ENCODE measurements at regions not wholly inside any gene's neighbourhood (a gene's known extent, or its start where the extent isn't known, plus 50 kb on each side); places are given as distances from the start of the nearest gene placed in this dataset.

DNA sequence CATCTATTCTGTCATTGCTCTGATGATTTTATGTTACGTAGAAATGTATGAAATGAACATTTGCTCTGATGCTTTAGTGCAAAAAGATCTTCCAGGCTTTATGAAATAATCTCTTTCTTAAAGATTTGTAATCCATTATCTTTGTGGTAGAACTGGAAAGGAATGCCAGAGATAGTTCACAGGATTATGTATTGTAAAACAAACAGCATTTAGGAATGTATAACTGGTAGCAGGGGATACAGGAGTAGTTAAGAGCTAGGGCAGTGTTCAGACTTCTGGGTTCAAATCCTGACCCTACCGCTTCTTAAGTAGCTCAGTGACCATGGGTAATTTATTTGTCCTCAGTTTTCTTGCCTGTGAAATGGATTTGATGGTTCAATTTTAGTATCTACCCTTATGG is 429.8 kb upstream of the TPM1 start:
- ChIA-PET POLR2A (no interaction called here), CTCF (ENCODE audit: unreplicated experiment) (no interaction called here)
- no TSS peak for BruUV-seq (replicated peaks)
- Histone ChIP-seq H3K4me3 (ENCODE audit: low read depth, low read length, poor library complexity, severe bottlenecking) (no peak overlapping the region), H3K79me2 (ENCODE audit: insufficient read depth, low read depth, low read length) (no peaks in the 10 kb centered on the region), H3K36me3 (ENCODE audit: insufficient read depth, low read length) (no peaks in the 10 kb centered on the region), H4K20me1 (ENCODE audit: insufficient read depth, low read length) (no peaks in the 10 kb centered on the region), H3K27ac (ENCODE audit: low read depth, low read length, poor library complexity, severe bottlenecking) (no peak overlapping the region), H2AFZ (ENCODE audit: low read length) (no peak overlapping the region), H3K4me1 (ENCODE audit: insufficient read depth, low read length, poor library complexity, severe bottlenecking) (no peaks in the 10 kb centered on the region), H3K9me3 (ENCODE audit: low read length) (no peaks in the 10 kb centered on the region), H3K4me2 (ENCODE audit: low read length) (no peak overlapping the region), H3K9me2 (ENCODE audit: insufficient read depth, low read length) (no peaks in the 10 kb centered on the region)
- intact Hi-C loops (cut with micrococcal nuclease; ENCODE audit: unreplicated experiment): no loop called here
- TF ChIP-seq, protein P1, sequence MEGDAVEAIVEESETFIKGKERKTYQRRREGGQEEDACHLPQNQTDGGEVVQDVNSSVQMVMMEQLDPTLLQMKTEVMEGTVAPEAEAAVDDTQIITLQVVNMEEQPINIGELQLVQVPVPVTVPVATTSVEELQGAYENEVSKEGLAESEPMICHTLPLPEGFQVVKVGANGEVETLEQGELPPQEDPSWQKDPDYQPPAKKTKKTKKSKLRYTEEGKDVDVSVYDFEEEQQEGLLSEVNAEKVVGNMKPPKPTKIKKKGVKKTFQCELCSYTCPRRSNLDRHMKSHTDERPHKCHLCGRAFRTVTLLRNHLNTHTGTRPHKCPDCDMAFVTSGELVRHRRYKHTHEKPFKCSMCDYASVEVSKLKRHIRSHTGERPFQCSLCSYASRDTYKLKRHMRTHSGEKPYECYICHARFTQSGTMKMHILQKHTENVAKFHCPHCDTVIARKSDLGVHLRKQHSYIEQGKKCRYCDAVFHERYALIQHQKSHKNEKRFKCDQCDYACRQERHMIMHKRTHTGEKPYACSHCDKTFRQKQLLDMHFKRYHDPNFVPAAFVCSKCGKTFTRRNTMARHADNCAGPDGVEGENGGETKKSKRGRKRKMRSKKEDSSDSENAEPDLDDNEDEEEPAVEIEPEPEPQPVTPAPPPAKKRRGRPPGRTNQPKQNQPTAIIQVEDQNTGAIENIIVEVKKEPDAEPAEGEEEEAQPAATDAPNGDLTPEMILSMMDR (conservative IDR thresholded peaks at IDR 0.05; ENCODE audit: low read length): no peak
- no peak for TF ChIP-seq EZH2phosphoT487 (IDR thresholded peaks at IDR 0.05; ENCODE audit: borderline replicate concordance, low read depth, low read length)
- no peak for DNase-seq (ENCODE audit: low spot score)

DNA sequence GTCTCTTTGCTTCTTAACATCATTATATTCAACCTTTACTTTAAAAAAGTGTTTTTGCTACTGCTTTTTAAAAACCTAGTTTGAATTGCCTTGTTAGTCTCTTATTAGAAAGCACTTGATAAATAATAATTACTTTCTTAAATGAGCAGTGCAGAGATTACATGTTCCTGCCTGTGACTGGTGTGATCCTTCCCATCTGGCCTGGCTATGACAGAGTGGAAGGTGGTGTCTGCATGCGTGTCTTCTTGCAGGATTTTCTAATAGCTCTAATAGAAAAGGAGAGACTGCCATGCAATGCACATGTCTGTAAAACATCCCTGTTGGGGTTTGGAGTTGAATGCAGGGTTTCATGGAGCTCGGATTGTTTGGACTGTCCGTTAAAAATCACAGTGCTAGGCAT is 425.8 kb upstream of the TPM1 start:
- Histone ChIP-seq H3K9me2 (ENCODE audit: insufficient read depth, low read length) (no peaks in the 10 kb centered on the region), H3K27ac (ENCODE audit: low read depth, low read length, poor library complexity, severe bottlenecking) (no peak overlapping the region), H3K36me3 (ENCODE audit: insufficient read depth, low read length) (no peaks in the 10 kb centered on the region), H3K4me3 (ENCODE audit: low read depth, low read length, poor library complexity, severe bottlenecking) (no peak overlapping the region), H4K20me1 (ENCODE audit: insufficient read depth, low read length) (no peaks in the 10 kb centered on the region), H3K4me2 (ENCODE audit: low read length) (no peak overlapping the region), H3K4me1 (ENCODE audit: insufficient read depth, low read length, poor library complexity, severe bottlenecking) (no peaks in the 10 kb centered on the region), H3K79me2 (ENCODE audit: insufficient read depth, low read depth, low read length) (no peaks in the 10 kb centered on the region), H2AFZ (ENCODE audit: low read length) (no peak overlapping the region), H3K9me3 (ENCODE audit: low read length) (no peaks in the 10 kb centered on the region)
- intact Hi-C loops (cut with micrococcal nuclease; ENCODE audit: unreplicated experiment): no loop called here
- DNase-seq (ENCODE audit: low spot score): no peak
- BruUV-seq (replicated peaks): no TSS peak
- ChIA-PET POLR2A (no interaction called here), CTCF (ENCODE audit: unreplicated experiment) (no interaction called here)
- TF ChIP-seq, protein P1 (conservative IDR thresholded peaks at IDR 0.05; ENCODE audit: low read length): no peak
- no peak for TF ChIP-seq EZH2phosphoT487 (IDR thresholded peaks at IDR 0.05; ENCODE audit: borderline replicate concordance, low read depth, low read length)

DNA sequence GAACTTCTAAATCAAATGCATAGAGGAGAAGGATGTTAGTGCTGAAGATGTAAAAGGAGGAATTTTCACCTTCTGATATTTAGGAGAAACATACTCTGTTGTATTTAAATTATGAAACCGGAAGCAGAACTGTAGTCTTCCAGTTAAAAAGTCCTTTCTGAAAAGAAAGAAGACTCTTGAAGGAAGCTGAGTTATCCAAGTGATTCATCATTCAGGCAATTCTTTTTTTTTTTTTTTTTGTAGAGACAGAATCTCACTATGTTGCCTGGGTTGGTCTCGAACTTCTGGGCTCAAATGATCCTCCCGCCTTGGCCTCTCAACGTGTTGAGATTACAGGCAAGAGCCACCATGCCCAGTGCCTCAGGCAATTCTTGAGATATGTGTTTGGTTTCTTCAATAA is 424.8 kb upstream of the TPM1 start:
- no peak overlapping the region for H3K4me2 ChIP-seq (ENCODE audit: low read length)
- no peaks in the 10 kb centered on the region for H3K79me2 ChIP-seq (ENCODE audit: insufficient read depth, low read depth, low read length)
- H3K9me2 ChIP-seq (ENCODE audit: insufficient read depth, low read length): no peaks in the 10 kb centered on the region
- CTCF ChIA-PET (ENCODE audit: unreplicated experiment): no interaction called here
- H4K20me1 ChIP-seq (ENCODE audit: insufficient read depth, low read length): no peaks in the 10 kb centered on the region
- no peak overlapping the region for H3K4me3 ChIP-seq (ENCODE audit: low read depth, low read length, poor library complexity, severe bottlenecking)
- TF ChIP-seq EZH2phosphoT487 (IDR thresholded peaks at IDR 0.05; ENCODE audit: borderline replicate concordance, low read depth, low read length): no peak
- TF ChIP-seq, protein P1 (conservative IDR thresholded peaks at IDR 0.05; ENCODE audit: low read length): no peak
- no peaks in the 10 kb centered on the region for H3K9me3 ChIP-seq (ENCODE audit: low read length)
- H2AFZ ChIP-seq (ENCODE audit: low read length): no peak overlapping the region
- intact Hi-C loops (cut with micrococcal nuclease; ENCODE audit: unreplicated experiment): no loop called here
- H3K36me3 ChIP-seq (ENCODE audit: insufficient read depth, low read length): no peaks in the 10 kb centered on the region
- no peak overlapping the region for H3K27ac ChIP-seq (ENCODE audit: low read depth, low read length, poor library complexity, severe bottlenecking)
- no peak for DNase-seq (ENCODE audit: low spot score)
- no TSS peak for BruUV-seq (replicated peaks)
- POLR2A ChIA-PET: no interaction called here
- H3K4me1 ChIP-seq (ENCODE audit: insufficient read depth, low read length, poor library complexity, severe bottlenecking): no peaks in the 10 kb centered on the region
